Amygdala (tissue), 56 donors: ENCODE measurements at regions not wholly inside any gene's neighbourhood (a gene's known extent, or its start where the extent isn't known, plus 50 kb on each side); places are given as distances from the start of the nearest gene placed in this dataset.
"Not testable (repeated sequence)": the region's sequence is repeated elsewhere in the genome, so short reads cannot be mapped to it uniquely, and the experiment has no call there.

Experiments used
- DNase-seq, 56 donors: peaks; one replicate each; lab custom pipeline; 2025; lab: John Stamatoyannopoulos, UW

- no peak for DNase-seq
Measured at GRCh38 chr16:76713191-76713590, 436.0 kb downstream of the CNTNAP4 start.

GRCh38 chr16:76716251-76716650 is 439.1 kb downstream of the CNTNAP4 start:
- not testable (repeated sequence) for DNase-seq

- no peak for DNase-seq
Measured at GRCh38 chr16:76724181-76724580, 447.0 kb downstream of the CNTNAP4 start.

- DNase-seq = no peak
Measured at GRCh38 chr16:76729525-76729924, 452.3 kb downstream of the CNTNAP4 start.

- no peak for DNase-seq
Measured at GRCh38 chr16:76732894-76733293, 455.7 kb downstream of the CNTNAP4 start.

- no peak for DNase-seq
Measured at GRCh38 chr16:76741623-76742022, 449.4 kb upstream of the MON1B start.

GRCh38 chr16:76748461-76749348 is 442.3 kb upstream of the MON1B start:
- no peak for DNase-seq

GRCh38 chr16:76749780-76750375 is 441.1 kb upstream of the MON1B start:
- no peak for DNase-seq

GRCh38 chr16:76755496-76755895 is 435.5 kb upstream of the MON1B start:
- no peak for DNase-seq

GRCh38 chr16:76756423-76756822 is 434.6 kb upstream of the MON1B start:
- DNase-seq = no peak

- no peak for DNase-seq
Measured at GRCh38 chr16:76756951-76757350, 434.0 kb upstream of the MON1B start.

GRCh38 chr16:76766538-76766937 is 424.5 kb upstream of the MON1B start:
- no peak for DNase-seq

GRCh38 chr16:76768316-76768715 is 422.7 kb upstream of the MON1B start:
- DNase-seq = no peak

GRCh38 chr16:76768948-76769347 is 422.0 kb upstream of the MON1B start:
- no peak for DNase-seq

GRCh38 chr16:76771216-76771615 is 419.8 kb upstream of the MON1B start:
- no peak for DNase-seq

- DNase-seq = no peak
Measured at GRCh38 chr16:76777721-76778465, 413.1 kb upstream of the MON1B start.

- no peak for DNase-seq
Measured at GRCh38 chr16:76780556-76780955, 410.4 kb upstream of the MON1B start.

GRCh38 chr16:76784530-76784929 is 406.5 kb upstream of the MON1B start:
- no peak for DNase-seq

GRCh38 chr16:76787394-76787793 is 403.6 kb upstream of the MON1B start:
- no peak for DNase-seq

GRCh38 chr16:76791151-76791550 is 399.8 kb upstream of the MON1B start:
- no peak for DNase-seq

- DNase-seq = no peak
Measured at GRCh38 chr16:76796416-76796815, 394.6 kb upstream of the MON1B start.
